WTC11 (cell line): ENCODE measurements at regions not wholly inside any gene's neighbourhood (a gene's known extent, or its start where the extent isn't known, plus 50 kb on each side); places are given as distances from the start of the nearest gene placed in this dataset.

Experiments used
- ATAC-seq: fragments of 200-7000 bp; cut with Tn5 transposase; 2 replicates; pipeline ENCODE4 v1.10.0; 2021; ENCODE audit warnings: mild to moderate bottlenecking, moderate library complexity
- CTCF ChIA-PET: fragments of 300-600 bp; sonication (Branson Sonifier 250); formaldehyde crosslinking; loops from one replicate; lab custom pipeline; 2021; ENCODE audit warnings: antibody characterized with exemption; lab: Charles Lee
- POLR2A ChIA-PET: fragments of 350-600 bp; sonication (Branson Sonifier 250); formaldehyde crosslinking; loops from one replicate; lab custom pipeline; 2021; ENCODE audit warnings: antibody characterized with exemption; lab: Charles Lee
- DNase-seq: peaks from one replicate; pipeline ENCODE4 v3.0.0; 2021; ENCODE audit warnings: low spot score
- H3K27ac Mint-ChIP-seq: 2 replicates; pipeline ENCODE4 v1.8.0; 2021; ENCODE audit warnings: mixed read lengths
- H3K27me3 Mint-ChIP-seq: 2 replicates; pipeline ENCODE4 v1.8.0; 2021; ENCODE audit warnings: low read depth, mild to moderate bottlenecking, moderate library complexity, mixed read lengths
- H3K36me3 Mint-ChIP-seq: 2 replicates; pipeline ENCODE4 v1.8.0; 2021; ENCODE audit warnings: mixed read lengths
- H3K4me1 Mint-ChIP-seq: 2 replicates; pipeline ENCODE4 v1.8.0; 2022; ENCODE audit warnings: mixed read lengths
- H3K4me3 Mint-ChIP-seq: 2 replicates; pipeline ENCODE4 v1.8.0; 2021; ENCODE audit warnings: mild to moderate bottlenecking, moderate library complexity, mixed read lengths
- H3K9me3 Mint-ChIP-seq: 2 replicates; pipeline ENCODE4 v1.8.0; 2021; ENCODE audit warnings: mixed read lengths
- CREM ChIP-seq: sonication (generic); formaldehyde crosslinking; IDR thresholded peaks from 2 replicates; pipeline ENCODE4 v1.8.1; 2022; ENCODE audit warnings: mild to moderate bottlenecking, missing genetic modification reagents, moderate library complexity
- E2F4 ChIP-seq: sonication (generic); formaldehyde crosslinking; IDR thresholded peaks from 2 replicates; pipeline ENCODE4 v1.8.1; 2022; ENCODE audit warnings: low read depth, mild to moderate bottlenecking, moderate library complexity, missing genetic modification reagents, borderline replicate concordance
- ESRRA ChIP-seq: sonication (generic); formaldehyde crosslinking; IDR thresholded peaks from 2 replicates; pipeline ENCODE4 v1.8.1; 2022; ENCODE audit warnings: mild to moderate bottlenecking, missing genetic modification reagents, borderline replicate concordance
- FOXP1 ChIP-seq: sonication (generic); formaldehyde crosslinking; IDR thresholded peaks from 2 replicates; pipeline ENCODE4 v1.8.0; 2022; ENCODE audit warnings: missing genetic modification reagents, mild to moderate bottlenecking, moderate library complexity, borderline replicate concordance
- FOXP4 ChIP-seq: sonication (generic); formaldehyde crosslinking; IDR thresholded peaks from 2 replicates; pipeline ENCODE4 v1.8.0; 2022; ENCODE audit warnings: mild to moderate bottlenecking, missing genetic modification reagents
- SP1 ChIP-seq: sonication (generic); formaldehyde crosslinking; conservative IDR thresholded peaks from 2 replicates; pipeline ENCODE4 v1.8.1; 2022; ENCODE audit warnings: missing genetic modification reagents
- STAT6 ChIP-seq: sonication (generic); formaldehyde crosslinking; conservative IDR thresholded peaks from 2 replicates; pipeline ENCODE4 v1.8.1; 2023; ENCODE audit warnings: mild to moderate bottlenecking, low read depth, missing genetic modification reagents, moderate library complexity
- ZNF121 ChIP-seq: sonication (generic); formaldehyde crosslinking; IDR thresholded peaks from 2 replicates; pipeline ENCODE4 v1.8.0; 2023; ENCODE audit warnings: missing genetic modification reagents
- ZNF423 ChIP-seq: fragments of 250-450 bp; sonication (Bioruptor Pico); IDR thresholded peaks from 2 replicates; pipeline ENCODE4 v2.1.2; 2022; ENCODE audit warnings: mild to moderate bottlenecking, moderate library complexity
- ZNF671 ChIP-seq: fragments of 250-450 bp; sonication (Bioruptor Pico); IDR thresholded peaks from 2 replicates; pipeline ENCODE4 v1.8.0; 2021; ENCODE audit warnings: mild to moderate bottlenecking
- TF ChIP-seq, protein P1 (sequence below): fragments of 250-450 bp; sonication (Bioruptor Pico); conservative IDR thresholded peaks from 2 replicates; pipeline ENCODE4 v1.9.0; 2021; ENCODE audit warnings: mild to moderate bottlenecking
- TF ChIP-seq, protein P2 (sequence below): sonication (generic); formaldehyde crosslinking; IDR thresholded peaks from 2 replicates; pipeline ENCODE4 v1.8.0; 2022; ENCODE audit warnings: mild to moderate bottlenecking, missing genetic modification reagents
- TF ChIP-seq, protein P3 (sequence below): sonication (generic); formaldehyde crosslinking; IDR thresholded peaks from 2 replicates; pipeline ENCODE4 v1.8.1; 2023; ENCODE audit warnings: mild to moderate bottlenecking, missing genetic modification reagents
- TF ChIP-seq, protein P4 (sequence below): sonication (generic); formaldehyde crosslinking; IDR thresholded peaks from 2 replicates; pipeline ENCODE4 v1.8.1; 2022; ENCODE audit warnings: low read depth, missing genetic modification reagents, borderline replicate concordance

DNA sequence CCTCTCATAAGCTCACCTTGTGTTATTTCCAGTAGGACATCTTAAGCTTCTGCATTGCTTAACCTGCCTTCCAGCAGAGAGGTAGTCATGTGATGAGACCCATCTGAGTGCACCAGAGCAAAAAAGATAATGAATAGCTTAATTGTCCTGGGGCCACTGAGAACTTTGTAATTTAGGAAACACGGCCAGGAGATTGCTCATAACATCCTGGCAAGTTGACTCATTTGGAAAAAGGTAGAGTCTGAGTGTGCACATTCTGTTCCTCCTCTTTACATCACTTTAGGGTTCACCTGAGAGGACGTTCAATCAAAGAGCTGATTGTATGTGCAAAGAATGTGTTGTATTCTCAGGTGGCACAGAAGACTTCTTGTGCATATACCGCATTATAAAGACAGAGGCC, 830.2 kb upstream of the SOX11 start:
- DNase-seq, result no peak
- H3K9me3 Mint-ChIP-seq, result peaks cover 79% of the 10 kb centered on the region
- H3K4me1 Mint-ChIP-seq, result no peaks in the 10 kb centered on the region
- ChIA-PET POLR2A (no interaction called here), CTCF (no interaction called here)
- no peak overlapping the region for H3K27ac Mint-ChIP-seq
- no peak for TF ChIP-seq FOXP4
- no peak for TF ChIP-seq ZNF423
- TF ChIP-seq CREM, result no peak
- TF ChIP-seq SP1, result no peak
- no peak for TF ChIP-seq FOXP1 (CRISPR knock-in tag)
- TF ChIP-seq E2F4 (CRISPR knock-in tag), result no peak
- TF ChIP-seq ZNF121, result no peak
- TF ChIP-seq, protein P1, sequence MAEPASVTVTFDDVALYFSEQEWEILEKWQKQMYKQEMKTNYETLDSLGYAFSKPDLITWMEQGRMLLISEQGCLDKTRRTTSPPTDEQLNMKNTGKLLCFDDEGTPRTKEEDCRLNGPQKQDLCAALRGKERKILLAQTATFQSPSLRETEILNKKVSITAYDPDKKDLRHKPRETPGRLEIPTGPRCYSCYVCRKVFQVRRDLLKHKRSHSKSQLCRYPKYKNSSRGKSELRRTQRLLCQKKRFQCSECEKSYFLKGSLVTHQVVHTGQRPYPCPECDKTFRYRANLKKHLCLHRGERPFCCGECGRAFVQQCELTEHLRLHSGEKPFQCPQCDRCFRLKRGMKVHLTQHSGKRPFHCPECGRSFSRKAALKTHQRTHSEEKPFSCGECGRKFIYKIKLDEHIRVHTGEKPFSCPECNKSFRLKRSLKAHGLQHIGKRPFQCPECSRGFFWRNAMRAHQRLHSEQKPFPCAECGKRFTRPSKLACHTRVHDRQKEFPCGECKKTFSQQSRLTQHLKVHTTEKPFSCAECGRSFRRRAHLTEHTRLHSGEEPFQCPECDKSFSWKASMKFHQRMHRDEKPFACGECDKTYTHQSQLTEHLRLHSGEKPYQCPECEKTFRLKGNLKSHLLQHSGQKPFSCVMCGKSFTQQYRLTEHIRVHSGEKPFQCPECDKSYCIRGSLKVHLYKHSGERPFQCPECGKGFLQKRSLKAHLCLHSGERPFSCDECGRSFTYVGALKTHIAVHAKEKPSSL (CRISPR knock-in tag), result no peak
- TF ChIP-seq STAT6 (CRISPR knock-in tag), result no peak
- TF ChIP-seq ESRRA (CRISPR knock-in tag), result no peak
- H3K27me3 Mint-ChIP-seq, result no peaks in the 10 kb centered on the region
- ATAC-seq, result no peak
- H3K36me3 Mint-ChIP-seq, result peaks cover 68% of the 10 kb centered on the region
- no peak overlapping the region for H3K4me3 Mint-ChIP-seq

DNA sequence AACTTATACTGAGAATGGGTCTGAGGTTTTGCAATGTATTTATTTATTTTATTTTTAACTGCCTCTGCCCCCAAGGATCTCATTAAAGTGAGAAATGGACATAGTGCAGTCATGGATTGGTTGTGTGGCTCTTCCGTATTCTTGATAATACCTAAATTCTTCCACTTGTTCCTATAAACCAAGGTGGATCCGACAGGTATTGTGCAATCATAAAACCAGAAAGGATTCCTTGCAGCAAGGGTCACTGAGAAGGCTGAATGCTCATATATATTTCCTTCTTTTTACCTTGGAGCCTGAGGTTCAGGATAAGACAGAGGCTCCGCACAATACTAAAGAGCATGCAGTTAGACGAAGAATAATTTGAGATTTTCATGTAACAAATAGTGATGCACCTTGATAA, 826.0 kb upstream of the SOX11 start:
- ChIA-PET POLR2A (no interaction called here), CTCF (no interaction called here)
- Mint-ChIP-seq H3K27me3 (peaks cover 3% of the 10 kb centered on the region; the same call in 1 of the 2 replicates), H3K27ac (no peak overlapping the region), H3K9me3 (peaks cover 93% of the 10 kb centered on the region), H3K4me1 (no peaks in the 10 kb centered on the region), H3K36me3 (peaks cover 82% of the 10 kb centered on the region), H3K4me3 (no peak overlapping the region)
- ATAC-seq, result no peak
- TF ChIP-seq, protein P2, sequence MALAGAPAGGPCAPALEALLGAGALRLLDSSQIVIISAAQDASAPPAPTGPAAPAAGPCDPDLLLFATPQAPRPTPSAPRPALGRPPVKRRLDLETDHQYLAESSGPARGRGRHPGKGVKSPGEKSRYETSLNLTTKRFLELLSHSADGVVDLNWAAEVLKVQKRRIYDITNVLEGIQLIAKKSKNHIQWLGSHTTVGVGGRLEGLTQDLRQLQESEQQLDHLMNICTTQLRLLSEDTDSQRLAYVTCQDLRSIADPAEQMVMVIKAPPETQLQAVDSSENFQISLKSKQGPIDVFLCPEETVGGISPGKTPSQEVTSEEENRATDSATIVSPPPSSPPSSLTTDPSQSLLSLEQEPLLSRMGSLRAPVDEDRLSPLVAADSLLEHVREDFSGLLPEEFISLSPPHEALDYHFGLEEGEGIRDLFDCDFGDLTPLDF (CRISPR knock-in tag), result no peak
- TF ChIP-seq, protein P3, sequence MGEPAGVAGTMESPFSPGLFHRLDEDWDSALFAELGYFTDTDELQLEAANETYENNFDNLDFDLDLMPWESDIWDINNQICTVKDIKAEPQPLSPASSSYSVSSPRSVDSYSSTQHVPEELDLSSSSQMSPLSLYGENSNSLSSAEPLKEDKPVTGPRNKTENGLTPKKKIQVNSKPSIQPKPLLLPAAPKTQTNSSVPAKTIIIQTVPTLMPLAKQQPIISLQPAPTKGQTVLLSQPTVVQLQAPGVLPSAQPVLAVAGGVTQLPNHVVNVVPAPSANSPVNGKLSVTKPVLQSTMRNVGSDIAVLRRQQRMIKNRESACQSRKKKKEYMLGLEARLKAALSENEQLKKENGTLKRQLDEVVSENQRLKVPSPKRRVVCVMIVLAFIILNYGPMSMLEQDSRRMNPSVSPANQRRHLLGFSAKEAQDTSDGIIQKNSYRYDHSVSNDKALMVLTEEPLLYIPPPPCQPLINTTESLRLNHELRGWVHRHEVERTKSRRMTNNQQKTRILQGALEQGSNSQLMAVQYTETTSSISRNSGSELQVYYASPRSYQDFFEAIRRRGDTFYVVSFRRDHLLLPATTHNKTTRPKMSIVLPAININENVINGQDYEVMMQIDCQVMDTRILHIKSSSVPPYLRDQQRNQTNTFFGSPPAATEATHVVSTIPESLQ, result no peak
- TF ChIP-seq, protein P4, sequence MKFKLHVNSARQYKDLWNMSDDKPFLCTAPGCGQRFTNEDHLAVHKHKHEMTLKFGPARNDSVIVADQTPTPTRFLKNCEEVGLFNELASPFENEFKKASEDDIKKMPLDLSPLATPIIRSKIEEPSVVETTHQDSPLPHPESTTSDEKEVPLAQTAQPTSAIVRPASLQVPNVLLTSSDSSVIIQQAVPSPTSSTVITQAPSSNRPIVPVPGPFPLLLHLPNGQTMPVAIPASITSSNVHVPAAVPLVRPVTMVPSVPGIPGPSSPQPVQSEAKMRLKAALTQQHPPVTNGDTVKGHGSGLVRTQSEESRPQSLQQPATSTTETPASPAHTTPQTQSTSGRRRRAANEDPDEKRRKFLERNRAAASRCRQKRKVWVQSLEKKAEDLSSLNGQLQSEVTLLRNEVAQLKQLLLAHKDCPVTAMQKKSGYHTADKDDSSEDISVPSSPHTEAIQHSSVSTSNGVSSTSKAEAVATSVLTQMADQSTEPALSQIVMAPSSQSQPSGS, result no peak
- no peak for TF ChIP-seq ZNF671 (CRISPR knock-in tag)
- DNase-seq, result no peak
